Activated CD4-positive, alpha-beta T cell treated with anti-CD3 and anti-CD28 coated beads for 48 hours (primary cell): ENCODE measurements at regions not wholly inside any gene's neighbourhood (a gene's known extent, or its start where the extent isn't known, plus 50 kb on each side); places are given as distances from the start of the nearest gene placed in this dataset.
"Not testable (repeated sequence)": the region's sequence is repeated elsewhere in the genome, so short reads cannot be mapped to it uniquely, and the experiment has no call there.

Source experiments
- DNase-seq: peaks from one replicate; pipeline ENCODE4 v3.0.0-alpha.2; 2020

DNA sequence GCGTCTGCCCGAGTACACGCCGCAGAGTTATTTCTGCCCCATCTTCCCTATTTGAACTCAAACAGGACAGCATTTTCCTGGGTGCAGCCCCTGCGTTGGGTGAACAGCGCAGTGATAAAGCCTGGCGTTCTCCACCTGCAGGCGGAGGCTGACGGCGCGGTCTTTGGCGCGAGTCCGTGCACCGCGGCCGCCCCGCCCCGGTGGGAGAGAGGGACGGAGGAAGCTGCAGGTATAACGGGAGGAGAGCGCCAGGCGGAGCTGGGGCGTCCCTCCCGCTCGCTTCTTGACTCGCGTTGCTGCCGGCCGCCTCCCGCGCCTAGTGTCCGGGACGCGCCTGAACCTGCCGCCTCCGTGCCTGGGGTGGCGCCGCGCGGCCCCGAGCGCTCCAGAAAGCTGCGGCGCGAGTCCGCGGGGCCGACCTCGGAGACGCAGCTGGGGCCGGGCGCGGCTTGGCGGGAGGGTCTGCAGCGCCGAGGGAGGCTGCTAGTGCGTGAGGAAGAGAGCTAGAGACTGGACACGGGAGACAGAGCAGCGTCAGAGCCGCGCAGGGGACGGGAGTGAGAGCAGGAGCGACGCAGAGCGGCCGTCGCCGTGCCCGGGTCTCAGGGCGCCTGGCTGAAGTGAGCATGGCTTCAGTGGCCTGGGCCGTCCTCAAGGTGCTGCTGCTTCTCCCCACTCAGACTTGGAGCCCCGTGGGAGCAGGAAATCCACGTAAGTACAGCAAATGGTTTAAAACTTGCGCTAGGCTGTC is 140.7 kb downstream of the SPATA31A7 start:
- DNase-seq = peak; percentile 5

DNA sequence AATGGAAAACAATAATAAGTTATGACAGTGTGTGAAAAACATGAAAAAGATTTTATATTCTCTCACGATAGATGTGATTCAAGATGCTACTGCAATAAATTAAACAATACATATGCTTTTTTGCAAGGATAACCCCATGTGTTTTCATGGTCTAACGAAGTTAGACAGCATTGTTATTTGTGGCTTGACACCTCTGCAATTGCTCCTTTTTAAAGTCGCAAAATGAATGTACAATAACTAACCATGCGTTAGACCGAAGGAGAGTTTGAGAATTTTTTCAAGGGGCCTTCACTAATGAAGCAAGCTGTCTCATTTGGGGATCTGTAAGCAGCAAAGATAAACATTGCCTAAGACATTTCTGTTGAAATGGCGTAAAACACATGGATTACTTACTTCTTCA is 167.1 kb downstream of the SPATA31A7 start:
- DNase-seq = not testable (repeated sequence)

DNA sequence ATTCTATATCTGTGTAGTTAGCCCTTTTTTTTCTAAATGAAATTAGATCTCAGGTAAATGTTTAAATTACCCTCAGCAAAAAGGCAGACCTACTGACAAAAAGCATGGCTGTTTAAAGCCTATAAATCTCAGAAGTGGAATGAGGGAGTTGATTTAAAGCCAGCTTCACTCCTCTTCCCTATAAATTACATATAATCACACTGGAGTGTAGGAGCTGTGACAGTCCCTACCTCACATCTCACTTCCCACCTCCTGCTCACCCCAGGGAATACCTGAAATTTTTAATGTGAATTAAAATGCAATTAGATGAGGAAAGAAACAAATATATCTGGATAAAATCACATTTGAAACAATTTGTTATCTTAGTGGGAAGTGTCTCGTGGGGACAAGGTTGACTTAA is 184.6 kb downstream of the SPATA31A7 start:
- not testable (repeated sequence) for DNase-seq

DNA sequence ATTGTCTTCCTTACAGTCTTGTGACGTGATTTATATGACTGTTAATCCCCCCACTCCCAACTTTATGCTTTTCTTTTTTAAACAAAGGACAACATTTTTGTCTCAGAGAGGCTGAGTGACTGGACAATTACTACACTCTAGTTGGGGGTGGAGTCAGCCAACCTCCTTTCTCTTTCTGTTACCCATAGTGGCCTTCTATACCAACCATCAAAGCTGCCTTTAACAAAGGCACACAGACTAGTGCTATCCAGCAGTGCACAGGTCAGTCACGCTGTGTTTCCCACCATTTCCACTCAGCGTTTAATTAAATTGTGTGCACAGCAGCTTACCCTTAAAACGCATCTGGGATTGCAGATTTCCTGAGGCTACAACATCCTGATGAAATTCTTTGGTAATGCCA is 186.3 kb downstream of the SPATA31A7 start:
- DNase-seq = not testable (repeated sequence)

DNA sequence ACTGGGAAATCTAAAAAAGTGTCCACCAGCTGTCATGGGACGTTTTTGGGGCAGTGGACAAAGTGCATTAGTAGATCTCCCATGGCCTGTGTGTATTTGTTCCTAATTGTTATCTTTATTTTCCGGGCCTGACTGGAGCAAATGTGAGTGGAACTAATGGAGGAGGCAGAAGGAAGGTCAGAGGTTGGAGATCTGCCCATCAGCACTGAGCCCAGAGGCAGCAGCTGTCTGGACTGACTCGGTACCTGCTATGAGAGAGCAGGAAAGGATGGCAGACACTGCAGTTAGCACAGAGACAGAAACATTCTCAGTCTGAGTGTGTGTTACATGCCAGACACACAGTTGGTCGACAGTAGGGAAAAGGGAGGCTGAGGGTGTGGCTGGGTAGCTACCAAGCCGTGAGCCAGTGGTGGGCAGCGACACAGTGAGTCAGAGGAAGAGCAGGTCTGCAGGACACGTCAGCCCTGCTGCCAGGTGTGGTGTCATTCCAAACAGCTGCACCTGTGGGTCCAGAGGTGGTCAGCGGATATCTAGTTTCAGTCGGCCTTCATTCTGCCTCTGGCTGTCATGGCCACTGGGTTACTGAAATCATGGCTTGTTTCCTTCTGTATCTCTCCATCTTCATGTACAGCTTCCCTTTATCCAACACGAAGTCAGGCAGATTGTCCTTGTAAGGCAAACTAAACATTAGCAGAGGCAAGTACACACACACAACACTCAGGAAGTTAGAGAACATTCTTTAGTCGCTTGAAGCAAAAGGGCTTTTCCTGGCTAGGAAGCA is 196.4 kb downstream of the SPATA31A7 start:
- DNase-seq = not testable (repeated sequence)

DNA sequence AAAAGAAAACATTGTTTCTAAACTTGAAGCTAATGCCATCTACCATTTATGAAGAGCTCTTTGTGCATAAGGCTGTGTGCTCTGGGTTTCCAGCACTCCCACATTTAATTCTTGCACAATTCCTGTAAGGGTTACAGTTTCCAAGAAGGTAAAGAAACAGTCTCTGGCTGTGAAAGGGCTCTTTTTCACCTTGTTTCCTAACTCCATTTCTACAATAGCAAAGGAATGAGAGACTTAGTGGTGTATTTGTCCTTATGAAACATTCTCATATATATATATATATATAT is 196.9 kb downstream of the SPATA31A7 start:
- not testable (repeated sequence) for DNase-seq

DNA sequence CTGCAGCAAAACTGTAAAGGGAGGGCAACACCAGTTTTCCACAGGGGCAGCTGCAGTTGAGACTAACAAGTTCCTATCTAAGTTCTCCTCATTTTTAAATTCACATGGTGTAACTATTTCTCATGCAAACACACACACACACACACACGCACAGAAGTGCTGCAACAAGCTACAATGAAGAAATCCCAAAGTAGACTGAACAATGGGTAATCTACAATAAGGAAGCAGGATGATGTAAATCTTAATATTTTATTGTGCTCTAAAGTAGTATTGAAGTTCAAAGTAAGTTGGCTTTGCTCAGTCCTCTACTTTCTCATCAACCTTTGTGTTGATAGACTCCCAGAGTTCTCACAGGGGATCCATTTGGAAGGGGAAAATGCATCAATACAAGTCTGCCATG is 212.9 kb downstream of the SPATA31A7 start:
- not testable (repeated sequence) for DNase-seq

DNA sequence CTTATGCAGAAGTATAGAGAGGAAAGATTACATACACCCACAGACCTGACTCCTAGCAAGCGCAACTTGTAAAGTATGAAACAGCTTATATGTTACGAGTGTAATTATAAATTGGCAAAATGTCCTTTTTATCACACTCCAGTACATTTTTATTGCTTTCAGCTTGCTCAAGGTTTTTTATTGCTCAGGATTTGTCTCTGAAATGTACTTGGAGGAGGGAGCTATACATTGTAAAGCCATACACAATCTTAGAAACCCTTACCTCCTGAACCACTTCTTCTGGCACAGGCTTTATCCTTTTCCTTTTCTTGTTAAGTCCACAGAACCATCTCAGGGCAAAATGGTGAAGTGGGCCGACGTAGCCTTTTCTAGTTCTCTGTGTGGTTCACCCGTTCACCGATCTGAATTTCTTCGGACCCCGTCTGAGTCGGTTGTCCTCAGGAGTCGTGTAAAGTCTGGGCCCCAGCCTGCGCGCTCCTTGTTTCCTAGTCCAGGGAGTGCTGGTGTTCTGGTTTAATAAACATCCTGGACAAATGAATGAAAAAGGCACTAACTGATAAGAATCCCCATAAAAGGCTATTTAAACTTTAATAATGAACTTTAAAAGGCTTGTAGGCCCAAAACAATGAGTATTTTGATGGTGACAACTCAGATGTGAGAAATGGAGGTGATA is 222.2 kb downstream of the SPATA31A7 start:
- DNase-seq = not testable (repeated sequence)

DNA sequence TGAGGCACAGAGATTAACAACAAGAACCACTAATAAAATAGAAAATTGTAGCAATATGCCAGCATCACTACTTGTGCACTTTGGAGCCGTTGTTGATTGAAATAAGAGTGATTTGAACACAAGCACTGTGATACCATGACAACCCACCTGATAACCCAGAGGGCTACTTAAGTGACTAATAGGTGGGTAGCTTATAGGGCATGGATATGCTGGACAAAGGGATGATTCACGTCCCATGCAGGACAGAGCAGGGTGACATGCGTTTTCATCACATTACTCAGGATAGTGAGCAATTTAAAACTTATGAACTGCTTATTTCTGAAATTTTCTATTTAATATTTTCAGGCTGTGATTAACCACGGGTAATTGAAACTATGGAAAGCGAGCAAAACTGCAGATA is 222.9 kb downstream of the SPATA31A7 start:
- DNase-seq = not testable (repeated sequence)

DNA sequence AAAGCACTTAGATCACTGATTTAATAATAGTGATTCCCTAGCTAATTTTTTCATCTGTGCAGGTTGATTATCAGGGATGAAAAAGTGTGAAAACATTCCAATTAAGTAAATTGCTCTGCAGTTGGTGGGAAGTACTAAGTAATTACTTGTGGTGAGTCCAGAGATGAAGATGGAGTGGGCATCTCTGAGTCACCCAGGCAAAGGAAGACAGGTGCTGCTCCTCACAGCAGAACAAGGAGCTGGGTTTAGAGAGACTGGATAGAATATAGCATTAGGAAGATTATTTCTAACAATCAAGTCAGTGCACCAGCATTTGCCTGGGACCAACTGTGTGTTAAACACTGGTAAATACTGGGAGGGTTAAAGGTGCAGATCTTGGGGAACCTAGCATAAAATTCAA is 228.3 kb downstream of the SPATA31A7 start:
- DNase-seq = not testable (repeated sequence)

DNA sequence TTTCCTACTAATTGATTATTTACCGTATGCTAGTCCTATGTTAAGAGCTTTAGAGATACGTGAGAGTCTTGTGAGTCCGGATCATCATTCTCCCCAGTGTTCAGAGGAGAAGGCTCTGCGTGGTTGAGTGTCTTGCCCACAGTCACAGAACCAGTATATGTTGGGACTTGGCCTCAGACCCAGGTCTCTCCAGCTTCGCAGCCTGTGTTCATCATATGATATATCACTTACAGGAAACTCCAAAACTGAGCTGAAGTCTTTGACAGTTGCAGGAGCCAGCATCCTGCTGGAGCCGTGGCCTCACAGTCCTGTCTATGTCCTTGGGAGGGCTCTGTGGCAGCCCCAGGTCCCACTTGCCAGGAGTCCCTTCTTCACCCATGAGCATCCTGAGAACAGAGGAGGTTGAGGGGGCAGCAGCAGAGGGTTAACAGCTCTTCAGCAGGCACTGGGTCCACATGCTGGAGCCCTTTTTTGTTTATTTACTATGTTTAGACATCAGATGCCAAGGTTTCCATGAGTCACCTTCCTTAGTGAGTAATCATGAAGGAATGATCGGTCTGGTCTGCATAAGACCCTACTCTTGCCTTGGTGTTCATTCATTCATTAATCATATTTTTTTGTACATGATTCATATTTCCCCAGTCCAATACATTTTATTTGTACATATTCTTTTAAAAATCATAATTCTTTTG is 230.6 kb downstream of the SPATA31A7 start:
- not testable (repeated sequence) for DNase-seq

DNA sequence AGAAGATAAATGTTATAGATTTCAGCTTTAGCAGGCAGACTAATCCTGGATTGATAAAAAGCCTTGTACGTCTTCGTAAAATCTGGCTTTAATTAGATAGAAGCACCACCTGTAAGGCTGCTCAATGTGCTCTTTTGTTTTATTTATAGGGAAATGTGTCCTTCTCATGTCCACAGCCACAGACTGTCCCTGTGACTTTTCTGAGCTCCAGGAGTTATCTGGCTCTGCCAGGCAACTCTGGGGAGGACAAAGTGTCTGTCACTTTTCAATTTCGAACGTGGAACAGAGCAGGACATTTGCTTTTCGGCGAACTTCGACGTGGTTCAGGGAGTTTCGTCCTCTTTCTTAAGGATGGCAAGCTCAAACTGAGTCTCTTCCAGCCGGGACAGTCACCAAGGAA is 257.4 kb downstream of the SPATA31A7 start:
- DNase-seq = not testable (repeated sequence)

DNA sequence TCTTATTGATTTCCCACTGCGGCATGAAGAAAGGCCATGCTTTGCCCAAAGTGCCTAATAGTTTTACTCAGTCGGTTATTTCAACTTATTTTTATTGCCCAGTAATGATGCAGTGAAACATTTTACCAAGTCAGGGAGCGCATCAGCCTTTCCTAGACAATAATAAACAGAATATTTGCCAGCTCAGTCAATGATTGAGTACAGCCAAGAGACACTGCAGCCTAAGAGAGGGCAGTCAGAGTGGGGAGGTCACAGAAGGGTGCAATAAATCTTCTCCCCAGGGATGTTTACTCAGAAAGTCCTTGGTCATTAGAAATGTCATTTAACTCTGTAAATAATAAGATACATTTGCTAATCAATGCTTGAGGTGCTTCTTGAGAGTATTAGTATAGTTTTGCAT is 271.0 kb downstream of the SPATA31A7 start:
- not testable (repeated sequence) for DNase-seq
